Urinary bladder (tissue), 3 donors: ENCODE measurements at regions not wholly inside any gene's neighbourhood (a gene's known extent, or its start where the extent isn't known, plus 50 kb on each side); places are given as distances from the start of the nearest gene placed in this dataset.

ENCODE experiments used
- DNase-seq: peaks from one replicate; pipeline ENCODE4 v3.0.0-alpha.2; 2015; ENCODE audit errors: extremely low spot score
- H3K27ac ChIP-seq: one replicate; pipeline ENCODE4 v1.5.1; 2013; ENCODE audit warnings: low read depth, mild to moderate bottlenecking, moderate library complexity
- H3K36me3 ChIP-seq: one replicate; pipeline ENCODE4 v1.6.1; 2013; ENCODE audit warnings: mild to moderate bottlenecking, moderate library complexity; ENCODE audit not compliant: insufficient read depth
- H3K4me1 ChIP-seq: one replicate; pipeline ENCODE4 v1.6.1; 2013; ENCODE audit warnings: mild to moderate bottlenecking, moderate library complexity; ENCODE audit not compliant: insufficient read depth
- H3K4me3 ChIP-seq: one replicate; pipeline ENCODE4 v1.5.1; 2013; ENCODE audit warnings: low read depth, low read length
- WGBS: extraction: QIAGEN DNeasy Blood & Tissue Kit; methylation state at CpG from one replicate; pipeline ENCODE4 v1.1.7; 2013; 5-methylcytosine and 5-hydroxymethylcytosine counted together
- donor health status: healthy with polysubstance abuse.
- donor health status: healthy.

DNA sequence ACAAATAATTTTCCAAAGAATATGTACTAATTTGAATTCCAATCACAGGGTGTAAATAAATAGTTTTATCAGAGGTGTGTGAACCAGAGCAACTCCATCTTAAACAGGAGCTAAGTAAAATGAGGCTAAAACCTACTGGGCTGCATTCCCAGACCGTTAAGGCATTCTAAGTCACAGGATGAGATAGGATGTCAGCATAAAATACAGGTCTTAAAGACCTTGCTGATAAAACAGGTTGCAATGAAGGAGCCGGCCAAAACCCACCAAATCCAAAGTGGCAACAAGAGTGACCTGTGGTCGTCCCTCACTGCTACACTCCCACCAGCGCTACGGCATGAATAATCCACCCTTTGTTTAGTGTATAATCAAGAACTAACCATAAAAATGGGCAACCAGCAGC lies 291.7 kb upstream of the SEMA3D start:
- DNase-seq, result no peak

DNA sequence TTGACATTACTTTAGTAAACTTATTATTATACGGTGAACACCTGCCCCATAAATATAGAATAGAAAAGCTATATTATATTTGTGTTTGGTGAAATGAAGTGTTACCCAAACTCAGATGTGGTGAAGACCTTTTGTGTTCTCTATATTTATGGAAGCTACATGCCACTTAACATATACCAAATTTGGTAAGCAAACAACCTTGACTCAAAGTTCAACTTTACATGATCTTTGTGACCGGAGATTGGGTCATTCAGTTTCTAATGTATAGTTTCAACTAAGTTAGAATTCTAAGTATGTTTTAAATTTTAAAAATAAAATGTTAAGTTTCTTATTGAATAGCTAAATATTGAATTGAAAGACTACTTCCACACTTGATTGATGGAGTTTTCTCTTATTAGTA lies 288.6 kb upstream of the SEMA3D start:
- WGBS, result 95% methylated on average over 2 of the region's 2 CpGs
- Histone ChIP-seq H3K4me1 (no peaks in the 10 kb centered on the region), H3K36me3 (no peaks in the 10 kb centered on the region), H3K27ac (no peak overlapping the region), H3K4me3 (no peak overlapping the region)
- no peak for DNase-seq

More for the DNA sequence above, 291.7 kb upstream of the SEMA3D start:
- WGBS, result 66% methylated on average over 5 of the region's 5 CpGs
- no peak overlapping the region for H3K27ac ChIP-seq
- H3K4me1 ChIP-seq, result no peaks in the 10 kb centered on the region
- H3K36me3 ChIP-seq, result no peaks in the 10 kb centered on the region
- H3K4me3 ChIP-seq, result no peak overlapping the region

DNA sequence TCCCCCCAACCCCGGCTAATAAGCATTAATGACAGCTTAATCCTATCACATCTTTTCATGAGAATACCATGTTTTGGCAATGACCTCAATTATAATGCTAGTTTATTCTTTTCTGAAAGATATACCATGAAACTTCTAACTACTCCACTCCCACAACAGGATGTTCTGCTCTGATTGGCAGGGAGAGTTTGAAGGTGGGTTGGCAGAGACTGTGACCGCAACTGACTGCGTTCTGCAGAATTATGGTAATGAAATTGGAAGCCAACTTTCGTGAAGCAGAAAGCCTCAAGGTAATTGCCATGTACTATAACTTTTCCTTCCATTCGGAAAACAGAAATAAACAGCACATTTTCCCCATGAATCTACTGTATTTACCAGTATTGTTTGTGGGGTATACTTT lies 288.2 kb upstream of the SEMA3D start:
- DNase-seq, result no peak
- no peak overlapping the region for H3K27ac ChIP-seq
- 89% methylated on average over 5 of the region's 5 CpGs for WGBS
- H3K4me3 ChIP-seq, result no peak overlapping the region
- H3K36me3 ChIP-seq, result no peaks in the 10 kb centered on the region
- H3K4me1 ChIP-seq, result no peaks in the 10 kb centered on the region

DNA sequence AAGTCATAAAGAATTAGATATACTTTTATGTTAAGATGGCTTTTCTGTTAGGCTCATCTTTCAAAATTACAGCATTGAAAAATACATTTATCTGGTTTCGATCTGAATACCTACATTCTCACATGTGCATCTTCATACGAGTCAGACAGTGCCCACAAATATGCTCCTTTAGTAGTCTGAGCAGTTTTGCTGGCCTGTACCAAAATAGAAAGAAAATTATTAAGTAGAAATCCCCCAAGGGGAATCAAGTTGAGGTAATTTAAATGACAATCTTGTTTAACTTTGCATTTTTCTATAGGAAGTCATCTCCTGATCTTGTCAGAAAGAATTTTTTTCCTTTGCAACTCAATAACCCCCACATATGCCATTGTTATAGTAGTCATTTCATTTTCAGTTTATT lies 287.4 kb upstream of the SEMA3D start:
- Histone ChIP-seq H3K4me3 (no peak overlapping the region), H3K36me3 (no peaks in the 10 kb centered on the region), H3K4me1 (no peaks in the 10 kb centered on the region), H3K27ac (no peak overlapping the region)
- no peak for DNase-seq
- WGBS, result 78% methylated on average over 2 of the region's 2 CpGs

DNA sequence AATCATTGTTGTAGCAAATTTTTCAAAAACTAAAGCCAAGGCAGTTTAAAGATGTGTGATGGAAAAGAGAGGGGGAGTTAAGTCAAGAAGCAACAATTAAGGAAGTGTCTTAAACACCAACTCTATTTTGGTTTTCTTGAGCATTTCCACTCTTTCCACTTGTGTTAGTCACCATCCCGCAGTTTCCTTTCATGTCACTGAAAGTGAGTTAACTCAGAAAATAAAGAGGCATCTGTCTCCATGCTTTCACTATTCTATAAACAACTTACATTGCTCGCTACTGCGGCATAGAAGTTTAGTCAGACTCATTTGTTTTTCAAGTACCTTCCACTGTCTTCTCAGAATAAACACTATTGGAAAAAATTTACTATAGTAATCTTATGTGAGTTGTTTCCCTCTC lies 284.9 kb upstream of the SEMA3D start:
- Histone ChIP-seq H3K36me3 (no peaks in the 10 kb centered on the region), H3K27ac (no peak overlapping the region), H3K4me1 (no peaks in the 10 kb centered on the region), H3K4me3 (no peak overlapping the region)
- DNase-seq, result no peak
- 30% methylated on average over 3 of the region's 3 CpGs for WGBS

DNA sequence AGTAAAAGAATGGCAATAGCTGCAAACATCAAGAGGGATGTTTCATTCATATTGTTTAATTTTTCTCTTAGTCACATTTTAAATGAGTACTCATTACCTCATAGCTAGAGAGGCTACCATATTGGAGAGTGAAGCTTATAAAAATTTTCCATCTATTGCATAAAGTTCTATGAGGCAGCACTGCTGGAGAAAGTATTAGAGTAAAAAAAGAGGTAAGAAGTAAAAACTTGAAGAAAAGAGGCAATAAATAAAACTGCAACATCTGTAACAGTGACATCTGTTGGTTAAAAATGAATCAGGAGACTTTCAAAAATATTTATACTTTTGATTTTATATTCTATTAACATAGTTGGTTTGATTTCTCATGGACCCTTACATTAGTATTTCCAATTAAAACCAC lies 284.5 kb upstream of the SEMA3D start:
- DNase-seq, result no peak
- no peaks in the 10 kb centered on the region for H3K4me1 ChIP-seq
- no peak overlapping the region for H3K27ac ChIP-seq

DNA sequence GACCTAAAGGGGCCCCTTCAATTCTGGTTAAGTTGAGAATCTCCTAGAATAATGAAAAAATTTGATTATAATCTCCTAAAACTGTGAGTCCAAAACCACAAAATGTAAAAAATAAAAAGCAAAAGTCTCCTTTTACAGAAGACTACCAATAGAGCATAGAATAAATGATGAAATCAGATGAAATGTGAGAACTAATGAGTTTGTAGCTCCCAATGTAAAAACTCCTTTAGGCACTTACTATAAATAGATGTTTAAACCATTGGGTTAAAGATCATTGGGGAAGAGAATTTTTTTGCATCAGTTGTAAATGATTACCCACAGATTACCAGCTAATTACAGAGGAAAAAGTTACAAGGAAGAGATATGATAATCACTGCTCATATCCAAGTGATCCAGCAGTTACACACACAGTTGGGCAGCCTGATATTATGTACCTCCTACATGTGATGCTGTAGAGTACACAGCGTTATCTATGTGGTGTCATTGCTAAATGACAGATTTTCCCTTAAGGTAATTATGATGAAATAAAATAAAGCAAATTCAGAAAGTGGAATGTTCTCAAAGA lies 282.7 kb upstream of the SEMA3D start:
- Histone ChIP-seq H3K36me3 (no peaks in the 10 kb centered on the region), H3K4me1 (no peaks in the 10 kb centered on the region), H3K4me3 (no peak overlapping the region), H3K27ac (no peak overlapping the region)
- no peak for DNase-seq
- 86% methylated on average over 1 of the region's 1 CpG for WGBS

More for the DNA sequence above, 284.5 kb upstream of the SEMA3D start:
- Histone ChIP-seq H3K4me3 (no peak overlapping the region), H3K36me3 (no peaks in the 10 kb centered on the region)

DNA sequence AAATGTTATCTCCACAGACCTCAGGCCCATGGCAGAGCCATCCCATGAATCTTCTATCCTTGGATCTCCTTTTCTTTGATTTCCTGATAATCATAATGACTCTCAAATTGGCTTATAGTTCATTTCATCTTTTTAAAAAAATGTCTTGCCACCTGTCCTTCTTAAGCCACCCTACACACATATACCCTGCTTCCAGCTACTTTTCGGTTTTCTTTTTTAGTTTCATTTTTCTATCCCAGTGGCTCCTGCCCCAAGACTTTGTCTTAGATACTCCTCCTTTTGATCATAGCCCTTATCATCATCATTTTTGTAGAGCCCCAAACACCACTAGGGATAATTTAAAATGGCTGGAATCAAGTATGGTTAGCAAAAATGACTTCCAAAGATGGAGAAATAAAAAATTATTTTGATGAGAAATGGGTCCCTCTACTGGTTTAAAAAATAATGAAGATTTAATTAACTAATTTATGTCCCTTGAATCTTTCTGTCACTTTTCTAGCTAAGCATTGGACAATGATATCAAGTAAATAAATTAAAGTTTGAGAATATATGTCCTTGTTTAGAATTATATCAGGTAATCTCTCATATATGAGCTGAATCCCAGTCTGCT lies 277.3 kb upstream of the SEMA3D start:
- H3K27ac ChIP-seq, result no peak overlapping the region
- no peak for DNase-seq
- H3K36me3 ChIP-seq, result no peaks in the 10 kb centered on the region
- H3K4me1 ChIP-seq, result no peaks in the 10 kb centered on the region
- 98% methylated on average over 1 of the region's 1 CpG for WGBS
- no peak overlapping the region for H3K4me3 ChIP-seq

DNA sequence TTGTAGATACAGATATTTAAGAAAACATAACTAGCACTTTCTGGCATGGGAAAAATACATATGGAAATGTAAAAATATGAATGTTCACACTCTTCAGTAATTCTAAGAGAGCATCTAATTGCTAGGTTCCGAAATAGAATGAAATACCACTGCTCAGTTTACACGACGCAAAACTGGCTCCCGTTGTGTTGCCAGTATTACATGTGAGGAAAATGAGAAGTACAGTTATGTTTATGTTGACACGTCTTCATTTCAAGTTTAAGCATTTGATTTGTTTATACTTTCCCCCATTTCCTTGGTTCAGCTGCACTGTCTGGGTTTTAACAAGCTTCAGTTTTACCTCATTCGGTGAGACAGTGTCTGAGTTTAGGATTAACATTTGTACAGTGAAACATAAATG lies 275.8 kb upstream of the SEMA3D start:
- no peaks in the 10 kb centered on the region for H3K36me3 ChIP-seq
- 33% methylated on average over 6 of the region's 6 CpGs for WGBS

DNA sequence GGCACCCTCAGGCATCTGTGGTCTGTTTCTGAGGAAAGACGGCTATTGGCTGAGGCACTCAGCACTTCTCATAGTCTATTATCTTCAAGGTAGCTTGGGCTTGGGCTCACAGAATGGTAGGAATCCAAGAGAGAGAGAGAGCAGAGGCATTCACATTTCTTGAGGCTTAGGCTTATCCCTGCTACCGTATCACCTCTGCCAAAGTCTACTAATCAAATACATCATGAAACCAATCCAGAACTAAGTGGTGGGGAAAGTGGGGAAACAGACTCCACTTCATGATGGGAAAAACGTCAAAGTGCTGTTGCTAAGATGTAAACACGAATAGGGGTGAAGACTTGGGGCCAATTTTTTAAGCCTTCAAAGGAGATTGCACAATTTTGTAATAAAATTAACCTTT lies 271.1 kb upstream of the SEMA3D start:
- H3K4me1 ChIP-seq, result no peaks in the 10 kb centered on the region
- 56% methylated on average over 4 of the region's 4 CpGs for WGBS
- H3K36me3 ChIP-seq, result no peaks in the 10 kb centered on the region
- H3K27ac ChIP-seq, result no peak overlapping the region
- H3K4me3 ChIP-seq, result no peak overlapping the region
- no peak for DNase-seq

More for the DNA sequence above, 275.8 kb upstream of the SEMA3D start:
- no peaks in the 10 kb centered on the region for H3K4me1 ChIP-seq
- no peak overlapping the region for H3K4me3 ChIP-seq
- DNase-seq, result no peak
- no peak overlapping the region for H3K27ac ChIP-seq

DNA sequence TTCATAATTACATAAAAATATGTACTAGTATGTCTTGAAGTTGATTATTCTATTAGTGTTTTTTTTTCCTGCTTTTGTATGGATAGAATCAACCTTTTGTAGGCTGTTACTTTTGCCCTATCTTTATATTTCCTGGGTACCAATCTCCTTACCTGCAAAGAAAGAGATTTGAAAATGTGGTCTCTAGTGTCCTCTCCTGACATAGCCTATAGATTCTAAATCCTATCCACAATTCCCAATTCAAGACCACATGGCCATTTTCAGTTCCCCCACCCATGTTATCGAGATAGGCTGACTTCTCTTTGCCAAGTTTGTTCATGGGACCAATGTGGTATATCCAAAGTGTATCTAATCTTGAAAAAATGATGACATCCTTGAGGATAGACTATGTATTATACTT lies 269.4 kb upstream of the SEMA3D start:
- H3K4me1 ChIP-seq, result no peaks in the 10 kb centered on the region
- no peak for DNase-seq
- no peak overlapping the region for H3K4me3 ChIP-seq
- 88% methylated on average over 1 of the region's 1 CpG for WGBS
- no peak overlapping the region for H3K27ac ChIP-seq
- H3K36me3 ChIP-seq, result no peaks in the 10 kb centered on the region

DNA sequence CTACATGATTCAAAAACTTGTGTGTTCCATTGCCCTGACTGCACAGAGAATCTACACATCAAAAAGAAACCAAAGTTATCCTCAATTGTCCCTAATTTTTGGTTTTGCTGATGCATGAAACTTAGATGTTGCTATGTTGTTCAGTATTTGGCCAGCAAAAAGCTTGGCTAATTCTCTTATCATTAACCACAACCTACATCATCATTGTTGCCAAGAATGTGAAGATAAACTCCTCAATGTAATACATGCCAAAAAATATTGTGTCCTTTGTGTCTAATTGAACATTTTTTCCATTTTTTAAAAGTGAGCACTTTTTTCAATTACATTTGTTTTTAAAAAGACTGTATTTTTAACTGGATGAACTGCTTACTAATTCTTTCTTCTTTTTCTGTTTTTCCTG lies 268.0 kb upstream of the SEMA3D start:
- no peak overlapping the region for H3K27ac ChIP-seq
- no peaks in the 10 kb centered on the region for H3K36me3 ChIP-seq
- DNase-seq, result no peak

DNA sequence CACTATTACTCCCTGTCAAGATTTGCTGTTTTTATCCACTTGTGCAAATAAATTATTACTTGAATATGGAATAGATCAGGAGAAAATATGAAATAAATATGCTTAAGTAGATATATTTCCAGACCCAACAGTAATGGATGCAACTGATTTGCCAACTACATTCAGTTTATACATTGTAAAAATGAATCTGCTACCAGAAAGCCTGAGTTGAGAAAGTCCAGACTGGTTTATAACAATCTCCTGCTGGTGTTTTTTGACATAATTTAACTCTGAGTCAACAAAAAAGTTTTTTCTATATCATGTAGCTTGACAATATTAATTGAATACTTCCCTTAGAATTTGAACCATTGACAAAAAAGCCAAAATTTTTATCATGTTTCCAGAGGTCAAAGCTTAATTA lies 265.8 kb upstream of the SEMA3D start:
- Histone ChIP-seq H3K36me3 (no peaks in the 10 kb centered on the region), H3K27ac (no peak overlapping the region)
- DNase-seq, result no peak

More for the DNA sequence above, 268.0 kb upstream of the SEMA3D start:
- H3K4me1 ChIP-seq, result no peaks in the 10 kb centered on the region
- H3K4me3 ChIP-seq, result no peak overlapping the region

DNA sequence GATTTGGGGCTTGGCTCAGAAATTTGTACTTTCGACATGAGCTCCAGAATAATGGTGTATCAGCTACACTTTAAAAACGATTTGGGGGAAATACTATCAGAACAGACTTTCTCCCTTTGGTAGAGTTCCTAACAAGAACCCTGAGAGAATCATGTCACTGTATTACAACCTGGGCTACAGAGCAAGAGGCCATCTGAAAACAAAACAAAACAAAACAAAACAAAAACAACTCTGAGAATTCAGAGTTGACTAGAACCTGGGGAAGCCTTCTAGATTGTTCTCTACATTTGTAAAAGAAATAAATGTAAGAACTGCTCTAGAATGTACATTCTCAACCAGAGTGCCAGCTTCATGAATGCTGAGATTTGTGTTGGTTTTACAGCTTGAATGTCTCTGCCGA lies 262.6 kb upstream of the SEMA3D start:
- no peaks in the 10 kb centered on the region for H3K36me3 ChIP-seq
- no peaks in the 10 kb centered on the region for H3K4me1 ChIP-seq
- H3K27ac ChIP-seq, result no peak overlapping the region
- no peak for DNase-seq
- no peak overlapping the region for H3K4me3 ChIP-seq
- WGBS, result 86% methylated on average over 3 of the region's 3 CpGs

More for the DNA sequence above, 265.8 kb upstream of the SEMA3D start:
- Histone ChIP-seq H3K4me3 (no peak overlapping the region), H3K4me1 (no peaks in the 10 kb centered on the region)

DNA sequence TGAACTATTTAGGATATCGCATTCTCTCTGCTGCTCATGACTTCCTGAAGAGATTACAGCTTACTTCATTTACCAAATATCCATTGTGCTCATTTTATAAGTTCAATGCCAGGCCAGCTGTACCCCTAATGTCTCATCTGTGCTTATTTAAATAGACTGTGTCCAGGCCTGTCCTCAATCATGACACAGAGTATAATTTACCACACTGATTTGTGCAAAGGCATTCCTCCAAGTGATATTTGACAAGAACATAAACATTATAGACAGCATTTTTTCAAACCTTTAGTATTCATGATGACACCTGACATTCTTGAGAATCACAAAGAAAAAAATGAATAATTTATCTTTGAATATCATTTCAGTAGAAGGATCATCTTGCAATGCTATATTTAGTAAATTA lies 260.1 kb upstream of the SEMA3D start:
- Histone ChIP-seq H3K27ac (no peak overlapping the region), H3K4me1 (no peaks in the 10 kb centered on the region), H3K4me3 (no peak overlapping the region), H3K36me3 (no peaks in the 10 kb centered on the region)
- no peak for DNase-seq
- WGBS, result 83% methylated on average over 1 of the region's 1 CpG
